ENCODE measurements at regions not wholly inside any gene's neighbourhood (a gene's known extent, or its start where the extent isn't known, plus 50 kb on each side); places are given as distances from the start of the nearest gene placed in this dataset.

DNA sequence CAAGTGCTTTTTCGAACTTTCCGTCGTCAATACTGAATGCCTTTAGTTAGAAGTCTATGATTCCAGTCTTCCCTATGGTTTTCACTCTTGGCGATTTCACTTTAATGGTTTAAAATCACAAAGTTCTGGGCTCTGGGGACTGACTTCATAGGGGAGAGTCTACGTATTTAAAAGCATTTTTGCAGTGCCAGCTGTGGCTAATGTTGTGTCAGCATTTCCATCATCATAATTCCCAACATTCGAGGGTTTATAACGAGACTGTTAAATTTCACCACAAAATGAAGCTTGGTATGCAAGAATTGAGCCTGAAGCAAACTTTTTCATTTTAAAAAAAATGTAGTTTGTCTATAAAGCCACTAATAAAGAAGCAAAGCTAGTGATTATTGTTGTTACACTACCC lies 242.7 kb downstream of the SOX4 start:
- Histone ChIP-seq H3K4me1 (ENCODE audit: control insufficient read depth in 1 of 2, extremely low read depth in 1 of 2, insufficient read depth in 2 of 2, low read length in 2 of 2) (peaks cover 0 to 5% of the 10 kb centered on the region in 2 experiments), H3K36me3 (ENCODE audit: control insufficient read depth in 2 of 2, extremely low read depth in 1 of 2, insufficient read depth in 1 of 2, low read length in 1 of 2) (no peaks in the 10 kb centered on the region), H3K27ac (ENCODE audit: low read length) (no peak overlapping the region), H3K9me3 (no peaks in the 10 kb centered on the region), H3K4me3 (ENCODE audit: control insufficient read depth in 1 of 2, extremely low read depth in 1 of 2, low read length in 1 of 2) (no peak overlapping the region), H3K27me3 (replicated peaks in 1 of 2; ENCODE audit: control insufficient read depth in 2 of 2, extremely low read depth in 1 of 2, insufficient read depth in 2 of 2, low read length in 1 of 2) (no peaks in the 10 kb centered on the region)
- ChIA-PET POLR2A (no interaction called here), CTCF (no interaction called here)
- H3K27ac Mint-ChIP-seq, result no peak overlapping the region
- no peaks in the 10 kb centered on the region for H3K36me3 Mint-ChIP-seq
- H3K27me3 Mint-ChIP-seq, result peaks cover 0 to 4% of the 10 kb centered on the region in 2 donors
- H3K4me3 Mint-ChIP-seq, result no peak overlapping the region
- H3K9me3 Mint-ChIP-seq, result peaks cover 0 to 5% (median 0%) of the 10 kb centered on the region in 3 donors
- DNase-seq, result no peak
- no peak for ATAC-seq (replicated peaks in 1 of 4)
- peaks cover 0 to 17% (median 4%) of the 10 kb centered on the region in 3 donors for H3K4me1 Mint-ChIP-seq
- WGBS (ENCODE audit: insufficient coverage), result 80% methylated on average over 2 of the region's 7 CpGs

- H3K4me3 Mint-ChIP-seq, result no peak overlapping the region
- H3K9me3 Mint-ChIP-seq, result peaks cover 0 to 5% (median 0%) of the 10 kb centered on the region in 3 donors
- Histone ChIP-seq H3K4me1 (ENCODE audit: control insufficient read depth in 1 of 2, extremely low read depth in 1 of 2, insufficient read depth in 2 of 2, low read length in 2 of 2) (peaks cover 0 to 5% of the 10 kb centered on the region in 2 experiments), H3K27me3 (replicated peaks in 1 of 2; ENCODE audit: control insufficient read depth in 2 of 2, extremely low read depth in 1 of 2, insufficient read depth in 2 of 2, low read length in 1 of 2) (no peaks in the 10 kb centered on the region), H3K9me3 (no peaks in the 10 kb centered on the region), H3K27ac (ENCODE audit: low read length) (no peak overlapping the region), H3K36me3 (ENCODE audit: control insufficient read depth in 2 of 2, extremely low read depth in 1 of 2, insufficient read depth in 1 of 2, low read length in 1 of 2) (no peaks in the 10 kb centered on the region), H3K4me3 (ENCODE audit: control insufficient read depth in 1 of 2, extremely low read depth in 1 of 2, low read length in 1 of 2) (no peak overlapping the region)
- DNase-seq (no peak), ATAC-seq (replicated peaks in 1 of 4) (no peak)
- H3K36me3 Mint-ChIP-seq, result no peaks in the 10 kb centered on the region
- no peak overlapping the region for H3K27ac Mint-ChIP-seq
- peaks cover 0 to 4% of the 10 kb centered on the region in 2 donors for H3K27me3 Mint-ChIP-seq
- CTCF ChIA-PET, result no interaction called here
- H3K4me1 Mint-ChIP-seq, result peaks cover 0 to 11% (median 1%) of the 10 kb centered on the region in 3 donors
- WGBS (ENCODE audit: insufficient coverage), result 47% methylated on average over 3 of the region's 6 CpGs
- POLR2A ChIA-PET, result no interaction called here
These were observed 243.3 kb downstream of the SOX4 start for GRCh38 chr6:21836772-21837425.

DNA sequence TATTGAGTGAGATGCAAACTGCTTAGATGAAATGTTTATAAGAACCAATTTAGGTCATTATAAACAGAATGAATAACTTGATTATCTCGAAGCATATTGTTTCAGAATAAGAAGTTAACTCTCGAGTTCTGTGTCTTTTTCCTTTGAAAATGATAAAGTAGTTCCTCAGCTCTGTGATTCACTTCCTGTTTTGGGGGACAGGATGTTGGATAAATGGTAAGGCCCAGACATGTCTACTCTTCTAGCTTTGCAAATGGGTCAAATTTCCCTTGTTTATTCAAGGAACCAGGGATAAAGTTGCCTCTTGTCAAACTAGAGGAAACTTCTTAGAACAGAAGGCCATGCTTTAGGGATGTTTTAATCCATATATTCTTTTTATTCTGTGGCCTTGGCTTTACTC lies 246.9 kb downstream of the SOX4 start:
- POLR2A ChIA-PET, result no interaction called here
- Mint-ChIP-seq H3K36me3 (no peaks in the 10 kb centered on the region), H3K4me3 (no peak overlapping the region), H3K27ac (no peak overlapping the region), H3K27me3 (peaks cover 2 to 4% of the 10 kb centered on the region in 2 donors), H3K9me3 (peaks cover 0 to 5% (median 0%) of the 10 kb centered on the region in 3 donors), H3K4me1 (no peaks in the 10 kb centered on the region)
- DNase-seq (no peak), ATAC-seq (replicated peaks in 1 of 4) (no peak)
- no CpG with 5 or more reads among the region's 2 CpGs for WGBS (ENCODE audit: insufficient coverage)
- peaks cover 0 to 3% of the 10 kb centered on the region in 2 experiments for H3K4me1 ChIP-seq (ENCODE audit: control insufficient read depth in 1 of 2, extremely low read depth in 1 of 2, insufficient read depth in 2 of 2, low read length in 2 of 2)
- no peaks in the 10 kb centered on the region for H3K9me3 ChIP-seq
- H3K36me3 ChIP-seq (ENCODE audit: control insufficient read depth in 2 of 2, extremely low read depth in 1 of 2, insufficient read depth in 1 of 2, low read length in 1 of 2), result no peaks in the 10 kb centered on the region
- no peaks in the 10 kb centered on the region for H3K27me3 ChIP-seq (replicated peaks in 1 of 2; ENCODE audit: control insufficient read depth in 2 of 2, extremely low read depth in 1 of 2, insufficient read depth in 2 of 2, low read length in 1 of 2)
- no peak overlapping the region for H3K27ac ChIP-seq (ENCODE audit: low read length)
- CTCF ChIA-PET, result no interaction called here
- no peak overlapping the region for H3K4me3 ChIP-seq (ENCODE audit: control insufficient read depth in 1 of 2, extremely low read depth in 1 of 2, low read length in 1 of 2)

- Histone ChIP-seq H3K36me3 (ENCODE audit: control insufficient read depth in 2 of 2, extremely low read depth in 1 of 2, insufficient read depth in 1 of 2, low read length in 1 of 2) (no peaks in the 10 kb centered on the region), H3K4me1 (ENCODE audit: control insufficient read depth in 1 of 2, extremely low read depth in 1 of 2, insufficient read depth in 2 of 2, low read length in 2 of 2) (peaks cover 0 to 14% of the 10 kb centered on the region in 2 experiments), H3K9me3 (no peaks in the 10 kb centered on the region), H3K4me3 (ENCODE audit: control insufficient read depth in 1 of 2, extremely low read depth in 1 of 2, low read length in 1 of 2) (no peak overlapping the region), H3K27me3 (replicated peaks in 1 of 2; ENCODE audit: control insufficient read depth in 2 of 2, extremely low read depth in 1 of 2, insufficient read depth in 2 of 2, low read length in 1 of 2) (no peaks in the 10 kb centered on the region), H3K27ac (ENCODE audit: low read length) (no peak overlapping the region)
- peaks cover 0 to 4% of the 10 kb centered on the region in 2 donors for H3K27me3 Mint-ChIP-seq
- ChIA-PET CTCF (no interaction called here), POLR2A (no interaction called here)
- no peak overlapping the region for H3K4me3 Mint-ChIP-seq
- no peak for DNase-seq
- no peak for ATAC-seq (replicated peaks in 1 of 4)
- peaks cover 0 to 8% (median 0%) of the 10 kb centered on the region in 3 donors for H3K9me3 Mint-ChIP-seq
- H3K36me3 Mint-ChIP-seq, result no peaks in the 10 kb centered on the region
- H3K4me1 Mint-ChIP-seq, result peaks cover 2 to 13% (median 5%) of the 10 kb centered on the region in 3 donors
- no peak overlapping the region for H3K27ac Mint-ChIP-seq
- no CpG with 5 or more reads among the region's 1 CpG for WGBS (ENCODE audit: insufficient coverage)
These were observed 249.5 kb downstream of the SOX4 start for GRCh38 chr6:21842875-21843645.

DNA sequence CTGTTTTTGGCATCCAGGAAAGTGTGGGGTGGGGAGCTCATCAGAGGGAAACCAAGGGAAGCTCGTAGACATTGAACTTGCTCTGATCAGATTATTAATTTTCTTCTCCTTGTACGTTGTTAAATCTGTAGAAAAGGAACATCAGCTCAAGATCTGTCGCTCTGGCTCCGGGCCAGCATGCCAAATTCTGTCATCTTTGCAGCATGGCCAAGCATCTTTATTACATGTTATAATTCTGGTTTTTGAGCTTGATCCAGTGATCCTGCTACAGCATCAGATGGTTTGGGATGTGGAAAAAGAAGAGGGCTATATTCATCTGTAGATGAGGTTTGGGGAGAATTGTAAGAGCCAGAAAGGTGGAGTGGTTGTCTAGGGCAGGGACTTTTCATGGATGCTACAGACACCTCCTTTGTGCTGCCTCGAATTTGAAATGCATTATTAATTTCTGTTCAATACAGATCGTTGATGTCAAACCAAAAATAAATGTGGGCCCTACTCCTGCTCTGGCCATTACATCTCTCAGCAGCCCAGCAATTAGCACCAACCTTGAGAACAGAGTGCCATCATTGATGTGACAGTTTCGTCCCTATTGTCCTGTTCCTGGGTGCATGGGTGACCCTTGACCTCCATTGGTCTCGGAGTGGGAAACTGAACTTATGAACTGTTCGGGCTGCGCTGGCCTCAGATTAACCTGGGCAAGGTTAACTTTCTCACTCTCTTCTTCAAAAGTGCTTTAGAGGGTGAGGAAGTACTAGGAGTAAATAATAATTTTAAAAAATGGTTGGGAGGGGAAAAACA lies 250.8 kb downstream of the SOX4 start:
- CTCF ChIA-PET, result no interaction called here
- H3K27me3 ChIP-seq (replicated peaks in 1 of 2; ENCODE audit: control insufficient read depth in 2 of 2, extremely low read depth in 1 of 2, insufficient read depth in 2 of 2, low read length in 1 of 2), result peaks cover 0 to 4% of the 10 kb centered on the region in 2 experiments

GRCh38 chr6:21845018-21845417 lies 251.5 kb downstream of the SOX4 start:
- ChIA-PET CTCF (no interaction called here), POLR2A (no interaction called here)
- DNase-seq, result no peak
- Mint-ChIP-seq H3K9me3 (peaks cover 0 to 6% (median 0%) of the 10 kb centered on the region in 3 donors), H3K4me1 (peaks cover 2 to 13% (median 5%) of the 10 kb centered on the region in 3 donors), H3K27ac (no peak overlapping the region), H3K36me3 (no peaks in the 10 kb centered on the region), H3K4me3 (no peak overlapping the region), H3K27me3 (peaks cover 0 to 7% of the 10 kb centered on the region in 2 donors)
- H3K36me3 ChIP-seq (ENCODE audit: control insufficient read depth in 2 of 2, extremely low read depth in 1 of 2, insufficient read depth in 1 of 2, low read length in 1 of 2), result no peaks in the 10 kb centered on the region
- H3K9me3 ChIP-seq, result no peaks in the 10 kb centered on the region
- no CpG with 5 or more reads among the region's 3 CpGs for WGBS (ENCODE audit: insufficient coverage)
- no peak overlapping the region for H3K27ac ChIP-seq (ENCODE audit: low read length)
- H3K4me3 ChIP-seq (ENCODE audit: control insufficient read depth in 1 of 2, extremely low read depth in 1 of 2, low read length in 1 of 2), result no peak overlapping the region
- no peak for ATAC-seq (replicated peaks in 1 of 4)
- peaks cover 0 to 4% of the 10 kb centered on the region in 2 experiments for H3K27me3 ChIP-seq (replicated peaks in 1 of 2; ENCODE audit: control insufficient read depth in 2 of 2, extremely low read depth in 1 of 2, insufficient read depth in 2 of 2, low read length in 1 of 2)
- peaks cover 0 to 14% of the 10 kb centered on the region in 2 experiments for H3K4me1 ChIP-seq (ENCODE audit: control insufficient read depth in 1 of 2, extremely low read depth in 1 of 2, insufficient read depth in 2 of 2, low read length in 2 of 2)

More for the DNA sequence above, 250.8 kb downstream of the SOX4 start:
- ATAC-seq (replicated peaks in 1 of 4) (no peak), DNase-seq (no peak)
- peaks cover 2 to 13% (median 5%) of the 10 kb centered on the region in 3 donors for H3K4me1 Mint-ChIP-seq
- H3K36me3 ChIP-seq (ENCODE audit: control insufficient read depth in 2 of 2, extremely low read depth in 1 of 2, insufficient read depth in 1 of 2, low read length in 1 of 2), result no peaks in the 10 kb centered on the region
- no peaks in the 10 kb centered on the region for H3K9me3 ChIP-seq
- 75% methylated on average over 5 of the region's 10 CpGs for WGBS (ENCODE audit: insufficient coverage)
- H3K27ac Mint-ChIP-seq, result no peak overlapping the region
- H3K4me3 Mint-ChIP-seq, result no peak overlapping the region
- H3K27me3 Mint-ChIP-seq, result peaks cover 0 to 7% of the 10 kb centered on the region in 2 donors
- no peak overlapping the region for H3K27ac ChIP-seq (ENCODE audit: low read length)
- POLR2A ChIA-PET, result no interaction called here
- H3K4me1 ChIP-seq (ENCODE audit: control insufficient read depth in 1 of 2, extremely low read depth in 1 of 2, insufficient read depth in 2 of 2, low read length in 2 of 2), result peaks cover 0 to 14% of the 10 kb centered on the region in 2 experiments
- no peaks in the 10 kb centered on the region for H3K36me3 Mint-ChIP-seq
- no peak overlapping the region for H3K4me3 ChIP-seq (ENCODE audit: control insufficient read depth in 1 of 2, extremely low read depth in 1 of 2, low read length in 1 of 2)
- peaks cover 0 to 8% (median 0%) of the 10 kb centered on the region in 3 donors for H3K9me3 Mint-ChIP-seq

Data from T-cell (primary cell).